ENCODE measurements at regions not wholly inside any gene's neighbourhood (a gene's known extent, or its start where the extent isn't known, plus 50 kb on each side); places are given as distances from the start of the nearest gene placed in this dataset.

DNA sequence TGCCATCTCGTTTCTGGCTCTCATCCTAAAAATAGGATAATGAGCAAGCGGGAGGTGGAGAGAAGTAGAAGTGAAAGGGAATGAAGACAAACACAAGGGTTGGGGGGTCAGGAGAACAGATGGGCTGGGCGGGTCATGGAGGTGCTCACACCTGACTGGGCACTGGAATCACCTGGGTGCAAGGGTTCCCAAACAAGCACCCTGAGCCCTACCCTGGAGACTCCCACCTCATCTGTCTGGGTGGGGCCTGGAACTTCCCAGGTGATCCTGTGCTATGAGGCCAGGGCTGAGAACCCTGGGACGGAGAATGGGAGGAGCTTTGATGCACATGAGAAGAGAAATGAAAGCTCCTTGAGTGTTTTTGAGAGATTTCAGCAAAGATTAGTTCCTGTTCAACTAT, 223.6 kb downstream of the ANKRD60 start:
- no peak for TF ChIP-seq ZFX (IDR thresholded peaks at IDR 0.05; ENCODE audit: borderline replicate concordance)
- TF ChIP-seq, protein P1, sequence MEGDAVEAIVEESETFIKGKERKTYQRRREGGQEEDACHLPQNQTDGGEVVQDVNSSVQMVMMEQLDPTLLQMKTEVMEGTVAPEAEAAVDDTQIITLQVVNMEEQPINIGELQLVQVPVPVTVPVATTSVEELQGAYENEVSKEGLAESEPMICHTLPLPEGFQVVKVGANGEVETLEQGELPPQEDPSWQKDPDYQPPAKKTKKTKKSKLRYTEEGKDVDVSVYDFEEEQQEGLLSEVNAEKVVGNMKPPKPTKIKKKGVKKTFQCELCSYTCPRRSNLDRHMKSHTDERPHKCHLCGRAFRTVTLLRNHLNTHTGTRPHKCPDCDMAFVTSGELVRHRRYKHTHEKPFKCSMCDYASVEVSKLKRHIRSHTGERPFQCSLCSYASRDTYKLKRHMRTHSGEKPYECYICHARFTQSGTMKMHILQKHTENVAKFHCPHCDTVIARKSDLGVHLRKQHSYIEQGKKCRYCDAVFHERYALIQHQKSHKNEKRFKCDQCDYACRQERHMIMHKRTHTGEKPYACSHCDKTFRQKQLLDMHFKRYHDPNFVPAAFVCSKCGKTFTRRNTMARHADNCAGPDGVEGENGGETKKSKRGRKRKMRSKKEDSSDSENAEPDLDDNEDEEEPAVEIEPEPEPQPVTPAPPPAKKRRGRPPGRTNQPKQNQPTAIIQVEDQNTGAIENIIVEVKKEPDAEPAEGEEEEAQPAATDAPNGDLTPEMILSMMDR (IDR thresholded peaks at IDR 0.05): no peak
- H3K27ac ChIP-seq: no peak overlapping the region

DNA sequence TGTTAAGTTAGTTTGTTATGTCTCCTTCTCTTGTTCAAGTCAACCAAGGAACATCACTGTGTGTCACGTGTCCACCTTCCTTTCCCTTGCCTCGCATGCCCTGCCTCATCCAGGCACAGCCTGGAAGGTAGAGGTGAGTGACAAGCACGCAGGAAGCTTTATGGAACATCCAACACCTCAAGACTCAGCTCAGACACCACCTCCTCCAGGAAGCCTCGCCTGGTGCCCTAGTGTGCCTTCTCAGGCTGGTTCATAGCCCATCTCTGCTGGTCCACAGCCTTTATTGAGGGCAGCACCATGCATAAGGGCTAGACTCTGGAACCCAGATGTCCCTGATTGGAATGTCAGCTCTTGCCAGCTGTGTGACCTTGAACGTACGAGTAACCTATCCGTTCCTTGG, 224.3 kb downstream of the ANKRD60 start:
- no peak overlapping the region for H3K27ac ChIP-seq
- no peak for TF ChIP-seq ZFX (IDR thresholded peaks at IDR 0.05; ENCODE audit: borderline replicate concordance)
- TF ChIP-seq, protein P1 (IDR thresholded peaks at IDR 0.05): no peak

DNA sequence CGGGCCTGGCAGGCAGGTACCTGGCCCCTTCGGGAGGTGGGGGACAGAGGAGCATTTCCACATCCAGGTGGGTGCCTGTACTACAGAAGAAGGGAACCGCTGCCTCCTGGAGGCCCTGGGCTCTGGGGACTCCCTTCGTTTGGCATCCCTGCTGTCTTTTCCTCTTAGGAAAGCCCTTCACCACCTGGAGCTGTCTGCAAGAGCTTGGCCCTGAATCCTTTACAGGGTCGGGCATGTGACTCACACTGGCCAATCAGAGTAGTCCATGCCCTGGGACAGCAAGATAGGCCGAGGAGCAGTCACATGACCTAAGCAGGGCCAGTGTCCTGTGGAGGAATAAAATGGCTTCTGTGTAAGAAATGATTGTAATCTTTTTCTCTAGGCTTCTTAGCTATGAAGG, 224.9 kb downstream of the ANKRD60 start:
- TF ChIP-seq ZFX (IDR thresholded peaks at IDR 0.05; ENCODE audit: borderline replicate concordance): no peak
- TF ChIP-seq, protein P1 (IDR thresholded peaks at IDR 0.05): no peak
- no peak overlapping the region for H3K27ac ChIP-seq

DNA sequence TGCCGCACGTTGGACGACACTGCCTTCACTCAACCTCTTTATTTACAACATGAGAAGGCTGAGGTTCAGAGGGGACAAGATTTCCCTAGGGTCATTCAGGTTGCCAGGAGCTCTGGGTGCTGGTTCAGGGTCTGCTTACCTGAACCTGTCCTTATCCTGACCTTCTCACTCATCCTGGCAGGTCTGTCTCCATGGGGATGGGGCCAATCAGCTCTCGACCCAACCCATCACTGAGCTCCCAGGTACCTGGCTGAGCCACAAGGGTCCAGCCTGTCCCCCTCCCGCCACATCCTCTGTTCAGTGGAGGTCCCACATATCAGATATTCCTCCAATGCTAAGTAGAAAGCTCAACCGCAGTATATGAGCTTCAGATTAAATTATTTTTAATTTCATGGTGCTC, 225.6 kb downstream of the ANKRD60 start:
- no peak overlapping the region for H3K27ac ChIP-seq
- TF ChIP-seq ZFX (IDR thresholded peaks at IDR 0.05; ENCODE audit: borderline replicate concordance): no peak
- TF ChIP-seq, protein P1 (IDR thresholded peaks at IDR 0.05): no peak

DNA sequence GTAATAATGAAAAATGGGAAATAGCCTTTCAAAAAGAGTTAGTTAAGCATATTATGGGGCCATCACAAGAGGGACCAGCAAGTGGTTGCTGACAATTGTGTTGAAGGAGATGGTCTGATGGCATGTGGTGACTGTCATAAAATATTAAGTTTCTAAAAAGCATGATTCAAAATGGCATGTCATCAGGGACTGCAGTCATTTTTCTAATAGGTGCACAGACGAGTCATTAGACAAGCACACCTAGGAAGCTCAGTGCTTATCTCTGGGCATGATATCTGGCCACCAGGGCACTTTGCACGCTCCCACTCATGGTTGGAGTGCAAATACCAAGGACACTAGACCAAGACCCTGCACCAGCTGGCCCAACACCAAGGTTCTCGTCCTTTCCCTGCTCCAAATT, 226.5 kb downstream of the ANKRD60 start:
- no peak overlapping the region for H3K27ac ChIP-seq
- no peak for TF ChIP-seq ZFX (IDR thresholded peaks at IDR 0.05; ENCODE audit: borderline replicate concordance)
- TF ChIP-seq, protein P1 (IDR thresholded peaks at IDR 0.05): no peak

DNA sequence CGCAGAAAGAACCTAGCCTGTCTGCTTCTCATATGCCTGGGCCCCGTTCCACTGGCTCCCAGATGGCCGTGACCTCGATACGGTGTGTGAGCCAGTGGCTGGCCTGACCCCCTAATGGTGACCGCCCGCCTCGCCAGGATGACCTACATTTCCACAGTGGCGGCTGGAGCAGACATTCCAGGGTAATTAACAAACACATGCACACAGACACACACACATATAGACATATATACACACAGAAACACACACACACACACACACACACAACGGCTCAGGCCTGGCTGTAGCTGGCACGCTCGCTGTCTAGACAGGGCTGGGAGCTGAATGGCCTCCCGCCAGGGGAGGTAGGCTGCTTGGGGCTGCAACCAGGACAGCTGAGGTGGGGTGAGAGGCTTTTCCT, 227.1 kb downstream of the ANKRD60 start:
- TF ChIP-seq, protein P1 (IDR thresholded peaks at IDR 0.05): no peak
- TF ChIP-seq ZFX (IDR thresholded peaks at IDR 0.05; ENCODE audit: borderline replicate concordance): no peak
- H3K27ac ChIP-seq: no peak overlapping the region

DNA sequence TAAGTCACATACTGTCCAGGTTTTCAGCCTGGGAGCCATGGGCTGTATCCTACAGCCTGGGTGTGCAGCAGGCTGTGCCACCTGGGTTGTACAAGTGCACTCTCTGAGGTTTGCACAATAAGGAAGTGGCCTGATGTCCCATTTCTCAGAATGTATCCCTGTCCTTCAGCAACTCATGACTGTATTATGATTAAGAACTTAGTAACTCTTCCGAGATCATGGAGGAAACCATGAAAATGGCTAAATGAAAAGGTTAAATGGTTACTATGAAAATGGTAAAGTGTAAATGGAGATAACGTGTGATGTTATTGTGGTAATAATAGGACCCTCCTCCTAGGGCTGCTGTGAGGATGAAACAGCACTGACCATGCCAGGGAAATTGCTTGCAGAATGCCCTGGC, 227.6 kb downstream of the ANKRD60 start:
- no peak for TF ChIP-seq ZFX (IDR thresholded peaks at IDR 0.05; ENCODE audit: borderline replicate concordance)
- H3K27ac ChIP-seq: no peak overlapping the region

DNA sequence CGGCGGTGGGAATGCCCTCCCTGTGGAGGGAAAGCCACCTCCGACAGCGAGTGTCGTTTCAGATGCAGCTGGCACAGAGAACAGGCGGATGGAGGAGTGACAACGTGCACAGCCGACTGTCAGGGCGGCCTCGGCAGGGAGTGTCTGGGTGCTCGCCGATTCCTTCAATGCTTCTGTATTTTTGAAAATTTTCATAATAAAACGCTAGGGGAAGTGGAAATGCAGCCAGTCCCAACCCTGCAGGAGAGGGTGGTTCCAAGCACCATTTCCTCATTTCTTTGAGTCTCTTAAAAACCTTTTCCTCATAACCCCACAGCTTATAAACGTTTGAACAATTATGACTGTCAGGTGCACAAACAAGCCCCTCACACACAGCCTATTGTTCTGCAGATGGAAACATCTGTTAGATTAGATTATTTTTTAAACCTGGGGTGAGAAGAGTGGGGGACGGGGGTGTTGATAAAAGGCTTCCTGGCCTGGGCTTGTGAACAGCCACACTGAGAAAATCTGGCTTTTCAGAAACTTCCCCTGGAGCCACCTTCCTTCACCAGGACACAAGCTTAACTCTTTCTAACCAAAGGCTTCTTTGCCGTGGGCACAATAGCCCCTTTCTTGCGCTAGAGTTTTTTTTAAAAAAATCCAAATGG, 228.9 kb downstream of the ANKRD60 start:
- no peak overlapping the region for H3K27ac ChIP-seq
- TF ChIP-seq, protein P1 (IDR thresholded peaks at IDR 0.05): no peak
- TF ChIP-seq ZFX (IDR thresholded peaks at IDR 0.05; ENCODE audit: borderline replicate concordance): no peak

Measured in 22Rv1 (cell line).